ENCODE measurements at regions not wholly inside any gene's neighbourhood (a gene's known extent, or its start where the extent isn't known, plus 50 kb on each side); places are given as distances from the start of the nearest gene placed in this dataset.

DNA sequence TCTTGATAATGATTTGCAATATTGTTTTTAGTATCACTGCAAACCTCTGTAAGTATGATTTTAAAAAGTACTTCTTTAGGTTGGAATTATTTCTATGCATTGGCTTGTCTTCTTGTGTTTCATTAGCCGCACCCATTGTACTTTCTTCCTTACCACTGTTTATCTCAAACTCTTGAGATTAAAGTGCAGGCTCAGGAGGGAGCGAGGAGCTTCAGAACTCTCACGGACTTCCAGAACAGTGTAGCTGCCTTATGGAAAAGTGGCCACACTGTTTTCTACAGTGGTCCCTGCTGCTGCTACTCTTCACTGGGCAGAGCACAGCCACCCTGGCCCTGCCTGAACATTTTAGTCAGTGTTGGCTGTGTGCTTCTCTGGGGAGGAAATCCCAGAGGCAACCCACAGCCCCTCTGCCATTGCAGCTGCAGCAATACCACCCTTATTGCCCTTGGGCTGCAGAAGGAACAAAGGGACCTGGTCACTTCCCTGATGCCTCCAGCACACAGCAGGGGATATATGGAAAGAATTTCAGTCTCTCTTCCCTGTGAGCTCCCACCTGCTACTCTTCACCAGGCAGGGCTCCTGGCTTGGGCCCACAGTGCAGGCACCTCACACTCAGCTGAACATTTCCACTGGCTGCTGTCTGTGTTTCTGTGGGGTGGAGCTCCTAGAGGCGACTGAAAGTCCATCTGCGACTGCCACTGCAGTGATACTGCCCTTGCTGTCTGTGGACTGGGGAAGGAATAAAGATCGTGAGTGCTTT is 91.7 kb upstream of the MAP3K4 start:
- no peak for DNase-seq (ENCODE audit: low spot score in 2 of 2, unreplicated experiment in 2 of 2)
- no peaks in the 10 kb centered on the region for H3K27me3 Mint-ChIP-seq (ENCODE audit: low read depth)
- H3K27ac Mint-ChIP-seq = no peak overlapping the region
- H3K36me3 Mint-ChIP-seq = no peaks in the 10 kb centered on the region
- TF ChIP-seq, protein P1, sequence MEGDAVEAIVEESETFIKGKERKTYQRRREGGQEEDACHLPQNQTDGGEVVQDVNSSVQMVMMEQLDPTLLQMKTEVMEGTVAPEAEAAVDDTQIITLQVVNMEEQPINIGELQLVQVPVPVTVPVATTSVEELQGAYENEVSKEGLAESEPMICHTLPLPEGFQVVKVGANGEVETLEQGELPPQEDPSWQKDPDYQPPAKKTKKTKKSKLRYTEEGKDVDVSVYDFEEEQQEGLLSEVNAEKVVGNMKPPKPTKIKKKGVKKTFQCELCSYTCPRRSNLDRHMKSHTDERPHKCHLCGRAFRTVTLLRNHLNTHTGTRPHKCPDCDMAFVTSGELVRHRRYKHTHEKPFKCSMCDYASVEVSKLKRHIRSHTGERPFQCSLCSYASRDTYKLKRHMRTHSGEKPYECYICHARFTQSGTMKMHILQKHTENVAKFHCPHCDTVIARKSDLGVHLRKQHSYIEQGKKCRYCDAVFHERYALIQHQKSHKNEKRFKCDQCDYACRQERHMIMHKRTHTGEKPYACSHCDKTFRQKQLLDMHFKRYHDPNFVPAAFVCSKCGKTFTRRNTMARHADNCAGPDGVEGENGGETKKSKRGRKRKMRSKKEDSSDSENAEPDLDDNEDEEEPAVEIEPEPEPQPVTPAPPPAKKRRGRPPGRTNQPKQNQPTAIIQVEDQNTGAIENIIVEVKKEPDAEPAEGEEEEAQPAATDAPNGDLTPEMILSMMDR (IDR thresholded peaks at IDR 0.05; ENCODE audit: unreplicated experiment) = no peak
- no peaks in the 10 kb centered on the region for H3K4me1 Mint-ChIP-seq
- H3K9me3 Mint-ChIP-seq = peaks cover 3% of the 10 kb centered on the region
- no peak overlapping the region for H3K4me3 Mint-ChIP-seq

DNA sequence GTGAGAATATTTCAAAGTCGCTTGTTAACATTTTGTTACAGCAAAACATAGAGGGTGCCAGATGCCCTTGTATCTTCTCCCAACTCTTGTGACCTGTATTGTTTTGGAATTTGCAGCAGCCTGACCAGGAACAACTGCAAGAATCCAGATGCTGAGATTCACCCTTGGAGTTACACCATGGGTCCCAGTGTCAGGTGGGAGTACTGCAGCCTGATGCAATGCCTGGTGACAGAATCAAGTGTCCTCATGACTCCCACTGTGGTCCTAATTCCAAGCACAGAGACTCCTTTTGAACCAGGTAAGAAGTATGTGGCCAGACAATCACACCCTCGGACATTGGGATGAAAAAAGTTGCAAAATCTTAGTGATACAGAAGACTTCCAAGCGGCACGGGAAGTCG is 79.6 kb upstream of the MAP3K4 start:
- Mint-ChIP-seq H3K27ac (no peak overlapping the region), H3K4me1 (no peaks in the 10 kb centered on the region), H3K27me3 (ENCODE audit: low read depth) (no peaks in the 10 kb centered on the region), H3K36me3 (no peaks in the 10 kb centered on the region), H3K4me3 (no peak overlapping the region), H3K9me3 (peaks cover 56% of the 10 kb centered on the region)
- DNase-seq (ENCODE audit: low spot score in 2 of 2, unreplicated experiment in 2 of 2) = no peak
- TF ChIP-seq, protein P1 (IDR thresholded peaks at IDR 0.05; ENCODE audit: unreplicated experiment) = no peak

DNA sequence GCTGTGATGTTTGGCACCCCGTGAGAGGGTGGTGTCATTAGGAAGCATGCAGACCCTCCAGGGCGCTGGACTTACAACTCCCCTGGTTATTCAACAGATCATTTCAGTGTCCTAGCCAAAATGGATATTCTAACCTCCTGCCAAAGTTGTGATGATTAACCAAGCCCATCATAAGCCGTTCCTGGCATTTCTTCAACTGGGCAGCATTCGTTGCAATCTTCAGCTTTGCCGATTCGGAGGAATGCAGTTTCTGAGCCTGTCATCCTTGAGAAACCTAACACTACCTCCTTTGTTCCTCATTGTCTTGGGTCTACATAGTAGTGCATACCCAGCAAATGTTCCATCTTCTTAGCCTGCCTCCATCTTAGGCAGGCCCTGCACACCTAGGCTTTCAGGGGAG is 79.2 kb upstream of the MAP3K4 start:
- no peak for DNase-seq (ENCODE audit: low spot score in 2 of 2, unreplicated experiment in 2 of 2)

GRCh38 chr6:160917572-160917971 is 74.0 kb upstream of the MAP3K4 start:
- no peak for DNase-seq (ENCODE audit: low spot score in 2 of 2, unreplicated experiment in 2 of 2)
- H3K27me3 Mint-ChIP-seq (ENCODE audit: low read depth) = no peaks in the 10 kb centered on the region
- no peak overlapping the region for H3K27ac Mint-ChIP-seq
- no peak overlapping the region for H3K4me3 Mint-ChIP-seq
- H3K36me3 Mint-ChIP-seq = no peaks in the 10 kb centered on the region
- TF ChIP-seq, protein P1 (IDR thresholded peaks at IDR 0.05; ENCODE audit: unreplicated experiment) = no peak
- no peaks in the 10 kb centered on the region for H3K4me1 Mint-ChIP-seq
- peaks cover 36% of the 10 kb centered on the region for H3K9me3 Mint-ChIP-seq

More for the DNA sequence above, 79.2 kb upstream of the MAP3K4 start:
- Mint-ChIP-seq H3K9me3 (peaks cover 51% of the 10 kb centered on the region), H3K4me1 (no peaks in the 10 kb centered on the region), H3K4me3 (no peak overlapping the region), H3K27me3 (ENCODE audit: low read depth) (no peaks in the 10 kb centered on the region), H3K36me3 (no peaks in the 10 kb centered on the region), H3K27ac (no peak overlapping the region)
- TF ChIP-seq, protein P1 (IDR thresholded peaks at IDR 0.05; ENCODE audit: unreplicated experiment) = no peak

DNA sequence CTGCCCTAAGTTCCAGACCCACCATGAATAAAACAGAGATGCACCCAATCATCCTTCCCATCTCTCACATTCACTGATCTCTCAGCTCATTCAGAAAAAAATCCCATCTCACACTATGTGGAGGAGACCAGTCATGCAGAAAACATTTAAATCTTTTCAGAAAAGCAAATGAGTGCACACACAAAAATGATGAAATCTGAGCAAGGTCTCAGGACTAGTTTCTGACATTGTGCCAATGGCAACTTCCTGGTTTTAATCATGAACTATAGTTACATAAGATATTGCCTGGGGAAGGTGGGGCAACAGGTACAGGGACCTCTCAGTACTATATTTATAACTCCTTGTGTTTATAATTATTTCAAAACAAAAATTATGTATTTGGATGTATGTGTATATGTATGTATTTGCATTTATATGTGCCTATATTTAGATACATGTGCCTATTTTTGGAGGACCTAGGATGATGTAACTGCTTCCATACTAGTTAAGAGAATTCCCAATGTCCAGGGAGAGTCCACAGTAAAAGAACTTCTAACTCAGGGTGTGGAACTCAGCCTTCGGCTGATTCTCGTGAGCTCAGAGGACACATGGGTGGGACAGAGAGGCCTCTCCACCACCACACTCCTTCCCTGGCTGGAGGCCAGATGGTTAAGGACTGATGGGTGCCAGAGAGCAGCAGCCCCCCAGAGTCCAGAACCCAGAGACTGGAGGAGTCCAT is 71.7 kb upstream of the MAP3K4 start:
- Mint-ChIP-seq H3K4me3 (no peak overlapping the region), H3K27ac (no peak overlapping the region), H3K27me3 (ENCODE audit: low read depth) (no peaks in the 10 kb centered on the region), H3K4me1 (no peaks in the 10 kb centered on the region), H3K9me3 (peaks cover 23% of the 10 kb centered on the region), H3K36me3 (no peaks in the 10 kb centered on the region)
- no peak for DNase-seq (ENCODE audit: low spot score in 2 of 2, unreplicated experiment in 2 of 2)
- TF ChIP-seq, protein P1 (IDR thresholded peaks at IDR 0.05; ENCODE audit: unreplicated experiment) = no peak

Data from mesothelial cell of epicardium (in vitro differentiated cells).